Common myeloid progenitor, CD34-positive (primary cell): ENCODE measurements at regions not wholly inside any gene's neighbourhood (a gene's known extent, or its start where the extent isn't known, plus 50 kb on each side); places are given as distances from the start of the nearest gene placed in this dataset.

Experiments used
- CTCF ChIA-PET: fragments of 350-600 bp; sonication (Branson Sonifier 250); formaldehyde crosslinking; loops from one replicate; lab custom pipeline; 2021; ENCODE audit warnings: antibody characterized with exemption; lab: Charles Lee
- POLR2A ChIA-PET: fragments of 350-600 bp; sonication (Branson Sonifier 250); formaldehyde crosslinking; loops from one replicate; lab custom pipeline; 2021; ENCODE audit warnings: antibody characterized with exemption; lab: Charles Lee
- DNase-seq, 3 donors: peaks; one replicate each; pipeline versions ENCODE4 v3.0.0 to v3.0.0-alpha.2; 2013
- H3K27ac ChIP-seq, 2 experiments: 1 replicate in 1 of 2; 2 replicates in 1 of 2; pipeline ENCODE4 v1.7.0; 2013; ENCODE audit warnings: inconsistent platforms in 2 of 2, low read length in 2 of 2, mild to moderate bottlenecking in 2 of 2, low read depth in 1 of 2, moderate library complexity in 1 of 2; ENCODE audit not compliant: severe bottlenecking in 2 of 2, insufficient read depth in 1 of 2, poor library complexity in 1 of 2
- H3K27me3 ChIP-seq, 5 experiments: replicated peaks in 2 of 5; 1 replicate in 3 of 5; 2 replicates in 2 of 5; pipeline versions ENCODE4 v1.6.1 to v1.7.0; 2013; ENCODE audit warnings: low read length in 4 of 5, mild to moderate bottlenecking in 2 of 5, moderate library complexity in 2 of 5, inconsistent platforms in 1 of 5; ENCODE audit not compliant: insufficient read depth in 5 of 5, control insufficient read depth in 4 of 5
- H3K36me3 ChIP-seq, 4 experiments: 1 replicate in 2 of 4; 2 replicates in 2 of 4; pipeline versions ENCODE4 v1.6.1 to v1.7.0; 2013; ENCODE audit warnings: low read length in 3 of 4, control low read depth in 1 of 4, mild to moderate bottlenecking in 1 of 4; ENCODE audit not compliant: control insufficient read depth in 4 of 4, insufficient read depth in 4 of 4
- H3K4me1 ChIP-seq, 4 experiments: 1 replicate in 3 of 4; 2 replicates in 1 of 4; pipeline versions ENCODE4 v1.6.1 to v1.7.1; 2013; ENCODE audit warnings: low read length in 3 of 4, mild to moderate bottlenecking in 3 of 4, control low read depth in 1 of 4, inconsistent platforms in 1 of 4, moderate library complexity in 1 of 4; ENCODE audit not compliant: control insufficient read depth in 4 of 4, insufficient read depth in 4 of 4; ENCODE audit errors: control extremely low read depth in 1 of 4
- H3K4me3 ChIP-seq, 7 experiments: 1 replicate in 4 of 7; 2 replicates in 3 of 7; pipeline versions ENCODE4 v1.5.1 to v1.7.0; 2013; ENCODE audit warnings: mild to moderate bottlenecking in 7 of 7, low read length in 6 of 7, moderate library complexity in 6 of 7, inconsistent platforms in 2 of 7, low read depth in 2 of 7, control low read depth in 1 of 7; ENCODE audit not compliant: insufficient read depth in 4 of 7, control insufficient read depth in 1 of 7; ENCODE audit errors: extremely low read depth in 1 of 7
- H3K9me3 ChIP-seq, 5 experiments: 1 replicate in 4 of 5; 2 replicates in 1 of 5; pipeline versions ENCODE4 v1.6.1 to v1.7.1; 2013; ENCODE audit warnings: low read length in 4 of 5, mild to moderate bottlenecking in 2 of 5, inconsistent platforms in 1 of 5, low read depth in 1 of 5, moderate library complexity in 1 of 5; ENCODE audit not compliant: control insufficient read depth in 4 of 5, insufficient read depth in 2 of 5; ENCODE audit errors: control extremely low read depth in 1 of 5
- WGBS: methylation state at CpG from one replicate; pipeline ENCODE4 v1.1.5; 2013; ENCODE audit not compliant: insufficient coverage; 5-methylcytosine and 5-hydroxymethylcytosine counted together

- no peak for DNase-seq
- Histone ChIP-seq H3K4me1 (peaks cover 0 to 2% (median 0%) of the 10 kb centered on the region in 4 experiments), H3K27me3 (peaks cover 0 to 7% (median 3%) of the 10 kb centered on the region in 5 experiments), H3K9me3 (peaks cover 0 to 7% (median 1%) of the 10 kb centered on the region in 5 experiments), H3K4me3 (no peak overlapping the region), H3K27ac (no peak overlapping the region), H3K36me3 (no peaks in the 10 kb centered on the region)
- WGBS: 100% methylated on average over 1 of the region's 1 CpG
- CTCF ChIA-PET: interaction anchor here (0.8 kb wide), 1 partner anchor 13 kb away, joined by 3 read pairs; no protein-coding TSS in a partner anchor
- POLR2A ChIA-PET: no interaction called here
Measured at GRCh38 chr6:40706178-40706577, 119.0 kb upstream of the LRFN2 start.

GRCh38 chr6:40705354-40705753 lies 118.2 kb upstream of the LRFN2 start:
- H3K9me3 ChIP-seq: peaks cover 0 to 7% (median 1%) of the 10 kb centered on the region in 5 experiments
- ChIA-PET CTCF (no interaction called here), POLR2A (no interaction called here)
- peaks cover 0 to 8% (median 4%) of the 10 kb centered on the region in 5 experiments for H3K27me3 ChIP-seq
- H3K27ac ChIP-seq: no peak overlapping the region
- peaks cover 0 to 2% (median 0%) of the 10 kb centered on the region in 4 experiments for H3K4me1 ChIP-seq
- DNase-seq: no peak
- H3K36me3 ChIP-seq: no peaks in the 10 kb centered on the region
- 89% methylated on average over 4 of the region's 4 CpGs for WGBS
- H3K4me3 ChIP-seq: no peak overlapping the region

- POLR2A ChIA-PET: interaction anchor here (0.6 kb wide), 1 partner anchor 66 kb away, joined by 3 read pairs; no protein-coding TSS in a partner anchor
- WGBS: no CpG with 5 or more reads among the region's 3 CpGs
- CTCF ChIA-PET: interaction anchor here (2.0 kb wide), 1 partner anchor 10 kb away, joined by 6 read pairs; no protein-coding TSS in a partner anchor
Measured at GRCh38 chr6:40701352-40702007, 114.3 kb upstream of the LRFN2 start.

GRCh38 chr6:40700006-40700580 lies 112.9 kb upstream of the LRFN2 start:
- H3K9me3 ChIP-seq: peaks cover 0 to 1% (median 0%) of the 10 kb centered on the region in 5 experiments
- ChIA-PET POLR2A (no interaction called here), CTCF (interaction anchor here (2.0 kb wide), 1 partner anchor 9 kb away, joined by 6 read pairs; no protein-coding TSS in a partner anchor)
- H3K27ac ChIP-seq: no peak overlapping the region
- H3K4me1 ChIP-seq: no peaks in the 10 kb centered on the region
- H3K36me3 ChIP-seq: no peaks in the 10 kb centered on the region
- DNase-seq: no peak
- H3K4me3 ChIP-seq: no peak overlapping the region
- WGBS: 71% methylated on average over 4 of the region's 4 CpGs
- H3K27me3 ChIP-seq: peaks cover 0 to 10% (median 6%) of the 10 kb centered on the region in 5 experiments

More at GRCh38 chr6:40701352-40702007, 114.3 kb upstream of the LRFN2 start:
- H3K4me1 ChIP-seq: peaks cover 0 to 2% (median 0%) of the 10 kb centered on the region in 4 experiments
- H3K4me3 ChIP-seq: no peak overlapping the region
- H3K27me3 ChIP-seq: peaks cover 0 to 10% (median 6%) of the 10 kb centered on the region in 5 experiments
- peaks cover 0 to 1% (median 0%) of the 10 kb centered on the region in 5 experiments for H3K9me3 ChIP-seq
- H3K36me3 ChIP-seq: no peaks in the 10 kb centered on the region
- H3K27ac ChIP-seq: no peak overlapping the region
- DNase-seq: no peak

GRCh38 chr6:40695750-40696415 lies 108.7 kb upstream of the LRFN2 start:
- H3K4me3 ChIP-seq: no peak overlapping the region
- no peak for DNase-seq
- H3K36me3 ChIP-seq: no peaks in the 10 kb centered on the region
- H3K4me1 ChIP-seq: no peaks in the 10 kb centered on the region
- H3K27me3 ChIP-seq: peaks cover 0 to 4% (median 0%) of the 10 kb centered on the region in 5 experiments
- POLR2A ChIA-PET: interaction anchor here (0.6 kb wide), 1 partner anchor 84 kb away, joined by 4 read pairs; no protein-coding TSS in a partner anchor
- CTCF ChIA-PET: no interaction called here
- no peak overlapping the region for H3K27ac ChIP-seq
- H3K9me3 ChIP-seq: no peaks in the 10 kb centered on the region
- 97% methylated on average over 7 of the region's 8 CpGs for WGBS

GRCh38 chr6:40695114-40695513 lies 108.0 kb upstream of the LRFN2 start:
- WGBS: 30% methylated on average over 2 of the region's 2 CpGs
- Histone ChIP-seq H3K9me3 (no peaks in the 10 kb centered on the region), H3K4me3 (no peak overlapping the region), H3K36me3 (no peaks in the 10 kb centered on the region), H3K27me3 (peaks cover 0 to 3% (median 0%) of the 10 kb centered on the region in 5 experiments), H3K4me1 (no peaks in the 10 kb centered on the region), H3K27ac (no peak overlapping the region)
- DNase-seq: no peak
- ChIA-PET CTCF (no interaction called here), POLR2A (no interaction called here)
